ENCODE measurements at regions not wholly inside any gene's neighbourhood (a gene's known extent, or its start where the extent isn't known, plus 50 kb on each side); places are given as distances from the start of the nearest gene placed in this dataset.

DNA sequence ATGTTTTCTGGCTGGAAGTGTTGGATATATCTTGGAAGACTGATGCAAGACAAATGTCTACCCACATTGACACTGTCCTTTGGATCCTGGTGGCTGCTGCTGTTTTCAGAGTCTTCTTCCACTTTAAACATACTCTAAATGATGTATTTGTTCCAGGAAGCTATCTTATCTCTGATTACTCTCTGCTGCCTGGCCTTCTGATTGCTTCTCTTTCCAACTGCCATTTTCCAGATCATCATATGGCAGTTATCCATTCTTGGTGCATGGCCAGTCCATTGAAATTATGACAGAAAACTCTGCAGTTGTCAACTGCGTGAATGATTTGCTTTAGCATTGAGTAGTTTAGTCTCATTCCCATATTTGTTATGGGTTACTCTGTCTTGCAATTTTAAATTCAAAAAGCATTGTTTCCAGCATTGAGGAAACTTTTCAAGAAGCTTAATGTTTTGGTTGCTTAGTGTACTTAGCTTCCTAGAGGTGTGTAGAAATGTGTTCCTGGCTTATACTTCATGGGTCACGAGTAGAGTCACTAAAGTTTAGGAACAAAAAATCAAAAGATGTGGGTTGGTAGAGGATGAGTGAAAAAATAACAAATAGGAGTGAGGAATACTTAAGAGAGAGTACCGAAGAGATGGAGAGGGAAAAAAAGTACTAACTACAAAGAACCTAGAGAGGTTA, 268.3 kb upstream of the MTPN start:
- no peak for FAIRE-seq
- no peak overlapping the region for H3K18ac ChIP-seq (ENCODE audit: extremely low read depth, low read length)
- TF ChIP-seq TCF12 (IDR thresholded peaks at IDR 0.05; ENCODE audit: low read depth, low read length), result no peak
- no peak for TF ChIP-seq CBX5 (IDR thresholded peaks at IDR 0.05; ENCODE audit: low read depth, low read length)
- TF ChIP-seq KDM5A (IDR thresholded peaks at IDR 0.05; ENCODE audit: low read length), result no peak
- TF ChIP-seq SP1 (IDR thresholded peaks at IDR 0.05; ENCODE audit: low read depth, low read length), result no peak
- TF ChIP-seq USF2 (IDR thresholded peaks at IDR 0.05; ENCODE audit: low read length), result no peak
- TF ChIP-seq TAF7 (optimal IDR thresholded peaks at IDR 0.05; ENCODE audit: borderline replicate concordance, low read depth, low read length), result no peak
- TF ChIP-seq ASH2L (IDR thresholded peaks at IDR 0.05; ENCODE audit: low read length), result no peak
- no peak for TF ChIP-seq SIRT6 (IDR thresholded peaks at IDR 0.05; ENCODE audit: low read length)
- no peak for TF ChIP-seq PHF8 (conservative IDR thresholded peaks at IDR 0.05; ENCODE audit: low read depth, low read length)
- no peak for TF ChIP-seq E2F6 (IDR thresholded peaks at IDR 0.05)
- no peak for TF ChIP-seq KDM1A (IDR thresholded peaks at IDR 0.05; ENCODE audit: borderline replicate concordance, low read length)
- TF ChIP-seq SUZ12 (IDR thresholded peaks at IDR 0.05; ENCODE audit: low read length), result no peak

More for the DNA sequence above, 268.3 kb upstream of the MTPN start:
- H4K5ac ChIP-seq (ENCODE audit: insufficient read length, low read depth, low read length), result no peak overlapping the region
- H3K79me2 ChIP-seq (ENCODE audit: control insufficient read depth in 1 of 2, insufficient read depth in 2 of 2, low read length in 2 of 2), result no peaks in the 10 kb centered on the region
- no peak overlapping the region for H2BK120ac ChIP-seq (replicated peaks; ENCODE audit: low read depth, low read length)
- CTCF ChIA-PET (ENCODE audit: partially characterized antibody), result no interaction called here
- H3K79me1 ChIP-seq (ENCODE audit: low read depth, low read length), result no peaks in the 10 kb centered on the region
- H3K27me3 ChIP-seq (replicated peaks in 1 of 4; ENCODE audit: control insufficient read depth in 3 of 4, extremely low read depth in 1 of 4, insufficient read depth in 3 of 4, low read length in 3 of 4), result no peaks in the 10 kb centered on the region
- H3K4me2 ChIP-seq (ENCODE audit: insufficient read depth in 1 of 2, low read depth in 2 of 2, low read length in 2 of 2), result no peak overlapping the region
- no peak overlapping the region for H3K23ac ChIP-seq (ENCODE audit: insufficient read length)
- no peak for DNase-seq (ENCODE audit: low read depth in 1 of 2, low spot score in 2 of 2)
- no peak overlapping the region for H3K9ac ChIP-seq (replicated peaks in 1 of 4; ENCODE audit: extremely low read depth in 1 of 4, low read depth in 3 of 4, low read length in 3 of 4)
- no peak overlapping the region for H2AFZ ChIP-seq (ENCODE audit: low read length)
- H2AK5ac ChIP-seq (ENCODE audit: low read depth, low read length), result no peak overlapping the region
- H3K56ac ChIP-seq (replicated peaks; ENCODE audit: insufficient read length, low read depth, low read length), result no peak overlapping the region
- H2BK5ac ChIP-seq (ENCODE audit: low read depth, low read length), result no peak overlapping the region
- H3K14ac ChIP-seq (ENCODE audit: insufficient read length), result no peak overlapping the region
- H4K20me1 ChIP-seq (replicated peaks in 1 of 2; ENCODE audit: control insufficient read depth in 1 of 2, insufficient read depth in 2 of 2, low read length in 2 of 2), result no peaks in the 10 kb centered on the region
- H2BK20ac ChIP-seq (ENCODE audit: low read length), result no peak overlapping the region
- H3K4me3 ChIP-seq (ENCODE audit: extremely low read depth in 1 of 4, insufficient read depth in 2 of 4, low read depth in 3 of 4, low read length in 4 of 4), result no peak overlapping the region
- no peaks in the 10 kb centered on the region for H3K36me3 ChIP-seq (ENCODE audit: control insufficient read depth in 2 of 4, insufficient read depth in 4 of 4, low read length in 3 of 4)
- H4K91ac ChIP-seq (replicated peaks; ENCODE audit: insufficient read length, low read length), result no peak overlapping the region
- no peak overlapping the region for H2BK15ac ChIP-seq (ENCODE audit: low read length)
- no peak overlapping the region for H3K4ac ChIP-seq (replicated peaks; ENCODE audit: insufficient read length, low read depth, low read length)
- no peaks in the 10 kb centered on the region for H3K23me2 ChIP-seq (ENCODE audit: low read depth, low read length)
- 89% methylated on average over 3 of the region's 3 CpGs; no CpG with 5 or more reads in 1 of the 2 experiments for WGBS, 2 experiments (ENCODE audit: extremely low coverage in 1 of 2, insufficient coverage in 1 of 2, insufficient read length in 1 of 2, insufficient replicate concordance in 2 of 2, low coverage in 1 of 2, low lambda C conversion rate in 2 of 2, missing lambda C conversion rate in 1 of 2)
- no peak overlapping the region for H2BK12ac ChIP-seq (ENCODE audit: low read depth, low read length)
- no peaks in the 10 kb centered on the region for H3K9me3 ChIP-seq (ENCODE audit: insufficient read depth in 2 of 2, low read depth in 1 of 2, low read length in 1 of 2)
- H3K4me1 ChIP-seq (replicated peaks in 1 of 4; ENCODE audit: control insufficient read depth in 3 of 4, insufficient read depth in 4 of 4, low read length in 3 of 4), result no peaks in the 10 kb centered on the region
- no peak overlapping the region for H3K27ac ChIP-seq (ENCODE audit: low read depth, low read length)
- no peak overlapping the region for H4K8ac ChIP-seq (ENCODE audit: extremely low read depth, insufficient read depth, low read length)
- POLR2A ChIA-PET (ENCODE audit: partially characterized antibody), result no interaction called here
